Myocyte (in vitro differentiated cells): ENCODE measurements at regions not wholly inside any gene's neighbourhood (a gene's known extent, or its start where the extent isn't known, plus 50 kb on each side); places are given as distances from the start of the nearest gene placed in this dataset.
"Not testable (repeated sequence)": the region's sequence is repeated elsewhere in the genome, so short reads cannot be mapped to it uniquely, and the experiment has no call there.

Experiments
- DNase-seq: peaks from one replicate; pipeline ENCODE4 v3.0.0-alpha.2; 2012; ENCODE audit warnings: low read depth

DNA sequence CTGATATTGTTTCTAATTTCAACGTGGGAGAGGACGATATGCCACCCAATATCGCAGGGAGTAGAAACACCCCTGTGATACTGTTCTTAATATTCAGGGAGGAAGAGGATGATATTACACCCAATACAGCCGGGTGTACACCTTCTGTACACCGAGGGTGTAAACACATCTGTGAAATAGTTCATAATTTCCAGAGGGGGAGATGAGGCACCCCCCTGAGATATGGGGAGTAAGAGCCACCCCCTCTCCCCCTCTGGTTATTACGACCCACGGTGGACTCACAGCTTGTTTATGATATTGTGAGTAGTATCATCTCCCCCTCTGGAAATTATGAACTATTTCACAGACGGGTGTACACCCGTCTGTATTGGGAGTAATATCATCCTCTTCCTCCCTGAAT lies 403.9 kb upstream of the TMEFF2 start:
- DNase-seq = not testable (repeated sequence)

DNA sequence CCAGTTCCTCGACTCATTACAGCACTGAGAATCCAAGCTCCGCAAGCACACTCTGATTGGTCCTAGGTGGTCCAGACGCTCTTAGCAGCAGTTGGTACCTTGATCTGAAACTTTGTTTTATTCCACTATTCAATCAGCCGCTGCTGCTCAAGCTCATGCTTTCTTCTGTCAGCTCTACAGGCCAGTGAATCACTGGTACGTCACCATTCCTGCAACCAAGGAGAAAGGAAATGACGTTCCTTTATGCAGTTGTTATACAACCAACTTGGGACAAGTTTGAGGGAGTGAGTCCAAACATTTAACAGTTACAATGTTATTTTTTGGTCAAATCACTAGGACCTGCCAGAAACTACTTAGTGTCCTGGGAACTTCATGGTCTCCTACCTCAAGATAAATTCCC lies 398.8 kb upstream of the TMEFF2 start:
- no peak for DNase-seq

DNA sequence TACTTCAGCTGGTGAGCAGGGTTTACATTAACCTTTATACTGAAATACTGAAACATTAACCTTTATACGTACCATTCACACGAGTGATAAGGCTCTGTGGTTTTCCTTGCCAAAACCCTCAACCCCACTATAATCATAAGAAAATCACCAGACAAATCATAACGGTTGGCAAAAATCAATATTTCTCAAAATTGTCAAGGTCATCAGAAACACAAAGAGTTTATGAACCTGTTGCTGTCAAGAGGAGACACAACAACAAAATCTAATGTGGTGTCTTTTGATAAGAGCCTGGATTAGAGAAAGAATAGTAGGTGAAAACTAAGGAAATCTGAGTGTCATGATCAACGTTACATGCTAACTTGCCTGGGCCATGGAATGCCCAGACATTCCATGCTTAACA lies 396.9 kb upstream of the TMEFF2 start:
- no peak for DNase-seq

DNA sequence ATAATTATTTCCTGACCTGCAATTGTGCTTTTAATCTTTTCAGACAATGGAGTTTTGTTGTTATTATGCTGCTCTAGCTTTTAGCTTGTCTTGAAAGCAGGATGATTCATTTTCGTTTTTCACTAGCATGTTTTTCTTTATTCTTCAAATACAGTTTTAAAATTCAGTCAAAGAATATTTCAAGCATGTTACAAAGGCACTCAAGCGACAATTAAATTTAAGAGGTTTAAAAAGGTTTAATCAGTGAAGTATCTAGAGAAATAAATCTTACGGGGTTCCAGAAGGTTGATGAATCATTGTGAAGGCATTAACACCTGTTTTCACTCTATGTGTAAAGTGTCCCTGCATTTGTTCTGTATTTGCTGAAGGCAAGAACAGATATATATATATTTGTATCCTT lies 390.7 kb upstream of the TMEFF2 start:
- peak; percentile 24 for DNase-seq

DNA sequence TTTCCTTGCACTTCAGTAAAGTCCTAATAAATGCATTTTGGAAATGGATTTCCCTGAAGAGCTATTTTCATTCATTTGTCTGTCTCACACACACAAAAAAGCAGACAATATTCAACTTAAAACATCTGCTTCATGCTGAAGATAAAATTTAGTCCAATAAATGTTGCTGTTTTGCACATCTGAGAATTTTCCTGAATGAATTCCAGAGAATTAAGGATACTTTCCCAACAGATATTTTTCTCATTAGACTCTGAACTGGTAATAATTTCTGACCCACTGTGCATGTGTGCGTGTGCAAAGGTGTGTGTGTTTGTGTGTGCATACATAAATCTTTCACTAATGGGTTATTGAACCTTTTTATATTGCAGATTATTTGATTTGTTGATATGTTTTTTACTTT lies 390.2 kb upstream of the TMEFF2 start:
- no peak for DNase-seq

DNA sequence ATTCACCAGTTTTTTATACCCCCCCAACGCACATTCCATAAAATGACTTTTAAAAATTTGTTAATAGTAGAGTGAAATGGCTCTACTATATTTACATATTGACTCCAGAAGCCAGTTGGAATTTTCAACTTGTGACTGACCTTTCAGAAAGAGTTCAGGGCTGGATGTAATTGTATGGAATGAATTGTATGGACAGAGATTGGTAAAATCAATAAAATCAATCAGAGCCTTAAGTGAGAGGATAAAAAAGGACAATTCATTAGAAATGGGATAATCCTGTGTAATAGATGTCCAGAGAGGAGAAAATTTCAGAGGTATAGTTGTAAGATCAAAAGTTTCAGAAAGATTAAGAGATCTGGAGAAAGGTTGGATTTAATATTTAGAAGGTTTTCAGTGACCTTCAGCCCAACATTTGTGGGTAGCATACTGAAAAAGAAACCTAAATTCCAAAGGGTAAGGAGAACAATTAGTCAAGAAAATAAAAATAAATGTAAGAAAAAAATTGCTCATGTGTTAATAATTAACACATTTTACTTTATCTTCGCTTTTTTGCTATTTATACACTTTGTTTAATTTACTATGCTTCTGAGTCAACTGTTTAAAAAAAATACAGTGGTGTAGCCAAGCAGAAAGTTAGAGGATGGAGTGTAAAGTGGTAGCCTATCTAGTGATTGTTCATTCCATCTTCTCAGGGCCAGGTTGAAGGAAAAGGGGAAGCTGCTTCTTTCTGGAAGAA lies 385.4 kb upstream of the TMEFF2 start:
- DNase-seq = no peak

DNA sequence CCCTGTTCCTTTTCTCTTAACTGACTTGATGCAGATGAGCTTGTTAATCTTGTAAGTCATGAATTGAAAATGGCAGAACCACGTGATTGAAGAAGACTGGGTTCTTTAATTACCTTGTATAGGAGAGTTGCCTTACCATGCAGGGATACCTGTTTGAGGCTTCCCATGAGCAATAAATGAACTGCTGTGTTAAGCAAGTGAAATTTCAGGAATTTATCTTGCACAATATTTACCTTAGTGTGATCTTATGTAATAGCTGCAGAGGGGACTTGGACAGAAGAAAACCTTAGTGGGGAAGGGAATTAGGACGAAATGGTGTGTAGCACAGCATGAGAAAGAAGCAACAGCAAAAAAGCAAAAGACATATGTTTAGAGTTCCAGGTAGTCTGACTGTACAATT lies 384.0 kb upstream of the TMEFF2 start:
- DNase-seq = no peak

DNA sequence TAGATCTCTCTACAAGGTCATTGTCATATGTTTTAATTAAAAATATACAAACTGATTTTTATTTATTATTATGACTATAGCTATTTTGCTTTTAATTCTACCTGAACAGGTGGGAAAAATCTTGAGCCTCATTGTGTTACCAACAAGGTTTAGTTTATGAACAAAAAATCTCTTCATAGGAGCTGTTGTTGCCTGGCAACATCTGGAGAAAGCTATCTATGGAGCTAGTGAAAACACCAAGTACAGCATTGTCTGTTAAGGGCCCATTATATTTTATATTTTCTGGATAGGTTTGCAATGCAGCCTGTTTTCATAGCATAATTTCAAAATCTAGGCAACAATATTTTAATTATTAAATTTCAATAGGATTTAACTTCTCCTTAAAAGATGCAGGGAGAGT lies 383.0 kb upstream of the TMEFF2 start:
- DNase-seq = no peak

DNA sequence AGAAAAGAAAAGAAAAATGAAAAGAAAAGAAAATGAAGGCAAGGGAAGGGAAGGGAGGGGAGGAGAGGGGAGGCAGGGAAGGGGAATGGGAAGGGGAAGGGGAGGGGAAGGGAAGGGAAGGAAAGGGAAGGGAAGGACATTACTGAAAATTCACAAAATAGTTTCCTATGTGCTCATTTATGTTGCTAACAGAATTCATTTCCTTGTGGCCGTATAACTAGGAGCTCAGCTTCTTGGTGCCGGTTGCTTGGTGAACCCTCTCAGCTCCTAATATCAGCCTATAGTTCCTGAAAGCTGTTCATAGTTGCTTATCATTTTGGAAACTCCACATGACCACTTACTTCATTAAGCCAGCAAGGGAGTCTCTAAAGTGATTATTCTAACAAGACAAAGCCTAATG lies 379.8 kb upstream of the TMEFF2 start:
- no peak for DNase-seq

DNA sequence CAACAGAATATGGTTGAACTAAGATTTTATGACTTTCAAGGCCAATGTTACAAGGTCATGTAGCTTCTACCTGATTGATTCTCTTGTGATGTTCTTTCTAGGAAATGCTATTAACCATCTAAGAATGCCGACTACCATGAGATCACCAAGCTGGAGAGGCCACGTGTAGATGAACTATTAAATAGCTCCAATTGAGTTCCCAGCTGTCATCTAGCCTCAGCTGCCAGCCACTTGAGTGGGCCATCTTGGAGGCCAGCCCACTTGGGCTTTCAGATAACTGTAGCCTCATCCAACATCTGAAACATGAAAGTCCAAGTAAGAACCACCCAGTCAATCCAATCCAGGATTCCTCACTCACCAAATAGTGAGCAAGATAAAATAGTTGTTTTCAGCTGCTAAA lies 376.9 kb upstream of the TMEFF2 start:
- peak; percentile 84 for DNase-seq

DNA sequence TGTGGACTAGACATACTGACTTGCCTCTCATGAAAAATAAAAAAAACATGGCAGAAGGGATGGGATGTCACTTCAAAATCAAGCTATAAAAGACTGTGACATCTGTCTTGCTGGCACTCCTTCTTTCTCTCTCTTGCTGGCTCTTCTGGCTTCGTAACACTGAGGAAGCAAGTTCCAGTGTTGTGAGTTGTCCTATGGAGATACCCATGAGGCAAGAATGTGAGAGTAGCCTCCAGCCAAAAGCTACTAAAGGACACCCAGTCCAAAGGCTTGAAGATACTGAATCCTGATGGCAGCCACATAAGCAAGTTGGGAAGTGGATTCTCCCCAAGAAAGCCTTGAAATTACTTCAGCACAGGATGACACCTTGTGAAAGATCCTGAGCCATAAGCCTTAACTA lies 376.1 kb upstream of the TMEFF2 start:
- peak; percentile 2 for DNase-seq

DNA sequence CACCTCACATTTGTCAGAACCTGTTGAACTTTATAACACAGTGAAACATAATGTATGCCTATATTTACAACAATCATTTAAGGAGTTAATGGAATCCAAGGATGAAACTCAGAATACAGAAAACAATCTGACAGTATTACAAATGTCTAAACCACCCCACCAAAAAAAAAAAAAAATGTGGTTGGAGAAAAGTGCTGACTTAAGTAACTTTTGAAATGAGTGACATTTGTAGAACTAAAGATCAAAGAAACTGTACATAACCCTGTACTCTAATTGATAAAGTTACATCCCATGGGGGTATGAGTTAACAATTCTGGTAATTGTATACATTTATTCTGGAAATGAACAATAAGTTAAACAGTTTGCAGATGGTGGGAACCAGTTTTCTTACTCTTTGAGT lies 372.1 kb upstream of the TMEFF2 start:
- DNase-seq = no peak

DNA sequence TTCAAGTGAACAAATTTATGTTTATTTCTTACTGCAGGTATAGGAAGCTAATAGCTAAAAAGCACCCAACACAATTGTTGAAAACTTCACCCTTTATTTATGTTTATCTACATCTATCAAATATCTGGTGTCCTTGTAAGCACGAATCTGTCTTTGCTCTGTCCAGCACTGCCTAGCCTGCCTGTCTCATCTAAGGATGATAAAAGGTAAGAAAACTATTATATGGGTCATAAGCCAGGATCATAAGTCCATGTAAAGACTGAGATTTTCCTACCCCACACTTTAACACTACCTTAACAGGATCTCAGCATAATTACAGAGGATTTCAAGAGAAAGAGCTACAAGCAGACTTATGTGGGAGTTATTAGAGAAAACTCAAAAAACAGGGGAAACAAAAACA lies 365.6 kb upstream of the TMEFF2 start:
- DNase-seq = no peak

DNA sequence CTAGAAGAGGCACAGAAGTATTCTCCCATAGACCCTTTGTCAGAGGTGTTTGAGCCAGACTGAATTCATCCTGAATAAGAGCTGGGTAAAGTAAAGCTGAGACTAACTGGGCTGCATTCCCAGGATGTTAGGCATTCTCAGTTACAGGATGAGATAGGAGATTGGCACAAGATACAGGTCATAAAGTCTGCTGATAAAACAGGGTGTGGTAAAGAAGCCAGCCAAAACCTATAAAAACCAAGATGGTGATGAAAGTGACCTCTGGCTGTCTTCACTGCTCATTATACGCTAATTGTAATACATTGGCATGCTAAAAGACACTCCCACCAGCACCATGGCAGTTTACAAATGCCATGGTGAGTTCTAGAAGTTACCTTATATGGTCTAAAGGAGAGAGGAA lies 364.9 kb upstream of the TMEFF2 start:
- DNase-seq = no peak

DNA sequence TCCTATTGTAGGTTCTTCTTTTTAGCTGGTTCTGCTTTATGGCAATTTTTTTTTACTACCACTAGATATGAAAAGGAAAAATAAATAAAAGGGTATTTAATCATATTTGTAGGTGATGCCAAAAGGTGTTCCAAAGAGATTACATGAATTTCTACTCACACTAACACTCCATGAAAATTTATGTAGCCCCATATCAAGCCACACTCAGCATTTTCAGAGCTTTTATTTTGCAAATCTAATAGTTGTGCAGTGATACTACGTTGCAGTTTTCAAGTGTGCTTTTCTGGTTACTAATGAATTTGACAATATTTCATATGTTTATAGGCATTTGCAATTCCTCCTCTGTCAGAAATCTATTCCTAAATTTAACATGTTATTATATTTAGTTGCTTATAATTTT lies 363.9 kb upstream of the TMEFF2 start:
- DNase-seq = no peak

DNA sequence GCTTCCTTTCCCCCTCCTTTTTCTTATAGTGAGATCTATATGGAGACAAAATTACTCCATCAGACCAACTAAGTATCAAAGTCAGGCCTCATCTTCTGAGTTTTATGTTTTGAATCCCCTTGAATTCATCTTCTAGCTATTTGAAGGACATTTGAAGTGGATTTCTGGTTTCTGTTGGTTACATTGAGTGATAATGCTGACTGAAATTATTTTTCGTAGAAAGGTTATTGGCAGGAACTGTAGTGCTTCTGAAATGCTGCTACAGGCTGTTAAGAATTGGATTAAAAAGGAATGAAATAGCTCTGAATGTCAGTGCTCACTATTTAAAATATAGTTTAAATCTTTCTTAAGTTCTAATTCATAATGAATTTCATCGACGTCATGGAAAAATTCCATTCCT lies 361.0 kb upstream of the TMEFF2 start:
- DNase-seq = no peak

DNA sequence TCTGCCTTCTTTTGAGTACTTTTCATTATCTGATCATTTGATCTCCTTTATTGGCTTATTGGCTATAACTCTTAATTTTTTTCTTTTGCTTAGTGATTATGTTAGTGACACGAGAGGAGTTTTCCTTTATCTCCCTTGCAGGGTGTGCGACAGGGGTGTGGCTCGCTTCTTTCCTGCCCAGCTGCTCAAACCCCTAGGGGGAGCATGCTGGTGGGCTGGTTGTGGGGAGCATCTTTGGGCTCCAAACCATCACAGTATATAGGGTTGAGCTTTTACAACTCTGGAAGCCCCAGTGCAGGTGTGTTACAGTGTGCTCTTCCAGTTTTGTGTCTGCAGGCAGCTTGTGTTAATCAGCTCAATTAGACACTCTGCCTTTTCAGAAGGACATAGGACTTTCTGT lies 357.0 kb upstream of the TMEFF2 start:
- no peak for DNase-seq

DNA sequence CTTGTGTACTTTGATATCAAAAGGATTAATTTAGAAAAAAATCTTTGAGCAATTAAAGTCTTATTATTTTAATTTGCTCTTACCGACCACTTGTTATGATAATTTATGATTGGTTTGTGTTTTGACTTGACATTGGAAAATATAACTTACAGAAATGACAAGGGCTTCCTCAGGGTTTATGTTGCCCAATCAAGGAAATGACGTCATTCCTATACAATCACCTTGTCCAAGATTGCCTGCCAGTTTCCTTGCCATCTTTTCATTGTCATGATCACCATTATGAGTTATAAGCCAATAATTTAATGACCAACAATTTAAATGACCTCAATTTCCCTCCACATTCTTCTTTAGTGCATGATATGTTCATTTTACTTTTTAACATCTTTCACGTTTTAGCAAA lies 351.8 kb upstream of the TMEFF2 start:
- no peak for DNase-seq

DNA sequence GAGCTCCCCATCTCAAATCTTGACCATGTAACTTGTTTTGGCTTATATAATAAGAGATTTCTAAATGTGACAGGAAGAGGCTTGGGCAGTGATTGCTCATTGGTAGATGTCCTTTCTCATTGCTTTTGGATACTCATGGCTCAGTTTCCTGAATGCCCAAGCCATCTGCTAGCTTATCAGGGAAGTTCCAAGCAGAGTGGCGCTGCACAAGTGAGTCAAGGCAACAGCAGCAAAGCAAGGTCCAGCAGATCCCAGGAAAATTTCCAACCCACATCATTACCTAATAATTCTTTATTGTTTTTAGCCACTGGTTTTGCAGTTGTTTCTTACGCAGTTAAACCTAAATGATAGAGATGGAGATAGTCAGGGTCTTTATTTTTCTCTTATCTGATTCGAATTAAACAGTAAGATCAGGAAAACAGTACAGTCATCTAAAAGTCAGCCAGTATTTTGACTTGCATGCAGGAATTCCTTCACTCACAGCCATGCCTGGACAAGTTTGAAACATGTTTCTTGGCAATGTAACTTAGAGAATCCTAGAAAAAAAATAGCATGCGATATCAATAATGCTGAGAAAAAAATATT lies 349.7 kb upstream of the TMEFF2 start:
- DNase-seq = no peak

DNA sequence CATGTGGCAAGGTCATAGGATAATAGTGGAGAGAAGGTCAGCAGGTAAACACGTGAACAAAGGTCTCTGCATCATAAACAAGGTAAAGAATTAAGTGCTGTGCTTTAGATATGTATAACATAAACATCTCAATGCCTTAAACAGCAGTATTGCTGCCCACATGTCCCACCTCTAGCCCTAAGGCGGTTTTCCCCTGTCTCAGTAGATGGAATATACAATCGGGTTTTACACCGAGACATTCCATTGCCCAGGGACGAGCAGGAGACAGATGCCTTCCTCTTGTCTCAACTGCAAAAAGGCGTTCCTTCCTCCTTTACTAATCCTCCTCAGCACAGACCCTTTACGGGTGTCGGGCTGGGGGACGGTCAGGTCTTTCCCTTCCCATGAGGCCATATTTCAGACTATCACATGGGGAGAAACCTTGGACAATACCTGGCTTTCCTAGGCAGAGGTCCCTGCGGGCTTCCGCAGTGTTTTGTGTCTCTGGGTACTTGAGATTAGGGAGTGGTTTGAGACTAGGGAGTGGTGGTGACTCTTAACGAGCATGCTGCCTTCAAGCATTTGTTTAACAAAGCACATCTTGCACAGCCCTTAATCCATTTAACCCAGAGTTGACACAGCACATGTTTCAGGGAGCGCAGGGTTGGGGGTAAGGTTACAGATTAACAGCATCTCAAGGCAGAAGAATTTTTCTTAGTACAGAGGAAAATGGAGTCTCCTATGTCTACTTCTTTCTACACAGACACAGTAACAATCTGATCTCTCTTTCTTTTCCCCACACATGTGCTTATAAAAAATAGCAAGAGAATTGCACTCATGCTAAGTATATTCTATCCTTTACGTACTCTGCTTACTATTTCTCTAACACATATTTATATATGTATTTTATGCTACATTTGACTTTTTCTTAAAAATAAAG lies 347.7 kb upstream of the TMEFF2 start:
- DNase-seq = not testable (repeated sequence)

DNA sequence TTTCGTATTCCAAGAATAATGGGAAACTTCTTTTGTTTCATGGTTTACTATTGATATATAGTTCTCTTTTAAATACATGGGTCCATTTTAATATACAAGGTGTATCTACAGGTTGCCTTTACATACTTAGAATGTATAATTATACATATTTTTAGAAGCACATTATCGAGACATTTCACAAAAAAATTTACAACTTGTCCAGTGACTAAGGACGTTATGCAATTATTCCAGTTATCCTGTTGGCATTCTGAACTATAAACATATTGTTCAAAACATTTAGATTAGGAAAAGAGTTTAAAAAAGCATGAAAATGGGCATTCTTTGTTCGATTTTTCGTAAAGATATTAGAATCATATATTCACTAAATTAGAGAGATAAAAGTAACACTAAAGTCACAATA lies 344.6 kb upstream of the TMEFF2 start:
- no peak for DNase-seq

DNA sequence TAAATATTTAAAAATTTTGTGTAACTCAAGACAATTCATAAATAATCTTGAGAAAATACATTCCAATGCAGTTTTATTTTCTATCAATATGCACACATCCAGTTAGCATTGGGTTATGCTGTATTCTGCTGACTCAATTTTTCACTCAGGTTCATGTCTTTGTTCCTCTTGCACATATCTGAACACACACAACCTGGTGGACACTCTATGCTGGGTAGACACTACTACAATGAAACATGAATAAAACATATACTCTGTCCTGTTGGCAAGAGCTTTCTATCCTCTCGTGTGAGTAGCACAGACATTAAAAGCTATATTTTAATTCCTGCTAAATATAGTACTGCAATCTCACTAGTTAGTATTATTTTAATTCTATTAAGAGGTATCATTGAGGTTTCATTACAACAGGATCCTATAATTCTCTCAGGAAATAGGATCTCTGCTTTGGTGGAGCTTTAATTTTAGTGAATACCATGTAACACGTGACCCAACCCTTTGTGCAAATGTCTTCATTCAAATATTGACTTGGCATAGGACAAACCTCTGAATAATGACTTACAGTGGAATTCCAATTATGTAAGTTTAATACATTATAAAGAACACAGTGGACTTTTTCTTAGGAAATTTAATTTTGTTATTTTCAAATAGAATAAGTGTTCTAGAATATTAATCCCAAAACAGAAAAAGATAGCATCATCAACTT lies 342.3 kb upstream of the TMEFF2 start:
- DNase-seq = no peak
